CD4-positive, alpha-beta T cell treated with Interleukin-4 for 1 hour (primary cell): ENCODE measurements at regions not wholly inside any gene's neighbourhood (a gene's known extent, or its start where the extent isn't known, plus 50 kb on each side); places are given as distances from the start of the nearest gene placed in this dataset.

Experiments
- DNase-seq, 2 donors: peaks; one replicate each; pipeline ENCODE4 v3.0.0-alpha.2; 2020 to 2022

DNA sequence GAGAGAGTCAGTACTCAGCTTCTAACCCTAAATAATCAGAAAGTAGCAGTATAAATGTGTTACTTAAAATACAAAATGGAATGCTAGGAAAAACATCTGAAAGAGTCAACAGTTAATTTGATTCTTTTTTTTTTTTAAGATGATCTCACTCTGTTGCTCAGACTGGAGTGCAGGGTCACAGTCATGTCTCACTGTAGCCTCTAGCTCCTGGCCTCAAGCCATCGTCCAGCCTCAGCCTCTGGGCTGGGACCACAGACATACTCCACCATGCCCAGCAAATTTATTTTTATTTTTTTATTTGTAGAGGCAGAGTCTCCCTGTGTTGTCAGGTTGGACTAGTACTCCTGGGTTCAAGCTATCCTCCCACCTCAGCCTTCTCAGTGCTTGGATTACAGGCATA is 424.9 kb downstream of the IRX2 start:
- DNase-seq: no peak

DNA sequence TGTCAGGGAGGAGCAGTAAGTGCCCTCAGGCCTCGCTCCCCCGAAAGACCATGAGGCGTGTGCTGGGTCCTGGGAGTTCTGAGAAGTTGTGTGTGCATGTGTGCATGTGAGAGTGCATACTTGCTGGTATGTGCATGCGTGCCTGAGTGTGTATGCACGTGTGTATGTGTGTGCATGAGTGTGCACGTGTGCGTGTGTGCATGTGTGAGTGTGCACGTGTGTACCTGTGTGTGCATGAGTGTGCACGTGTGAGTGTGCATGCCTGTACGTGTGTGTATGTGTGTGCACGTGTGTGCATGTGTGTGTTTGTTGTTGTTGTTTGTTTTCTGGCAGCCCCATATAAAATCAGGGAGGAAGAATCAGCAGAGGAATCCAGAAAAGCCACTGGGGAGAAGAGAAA is 426.7 kb downstream of the IRX2 start:
- no peak for DNase-seq

DNA sequence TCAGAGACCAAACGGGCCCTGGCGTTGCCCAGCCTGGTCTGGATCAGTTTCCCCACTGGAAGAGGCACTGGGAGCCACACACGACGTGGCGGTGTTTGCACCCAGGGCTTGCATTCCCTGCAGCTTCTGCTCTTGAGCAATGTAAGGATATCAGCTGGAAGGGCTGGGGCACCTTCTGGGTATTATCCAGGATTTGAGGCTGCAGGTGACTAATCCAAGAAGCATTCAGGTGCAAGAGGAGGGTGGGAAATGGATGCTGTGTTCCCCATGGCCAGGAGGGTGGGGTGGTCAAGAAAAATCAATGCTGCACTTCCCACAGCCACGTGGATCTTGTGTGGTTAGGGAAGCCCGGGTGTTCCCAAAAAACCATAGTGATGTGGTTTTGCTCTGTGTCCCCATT is 430.9 kb downstream of the IRX2 start:
- no peak for DNase-seq

DNA sequence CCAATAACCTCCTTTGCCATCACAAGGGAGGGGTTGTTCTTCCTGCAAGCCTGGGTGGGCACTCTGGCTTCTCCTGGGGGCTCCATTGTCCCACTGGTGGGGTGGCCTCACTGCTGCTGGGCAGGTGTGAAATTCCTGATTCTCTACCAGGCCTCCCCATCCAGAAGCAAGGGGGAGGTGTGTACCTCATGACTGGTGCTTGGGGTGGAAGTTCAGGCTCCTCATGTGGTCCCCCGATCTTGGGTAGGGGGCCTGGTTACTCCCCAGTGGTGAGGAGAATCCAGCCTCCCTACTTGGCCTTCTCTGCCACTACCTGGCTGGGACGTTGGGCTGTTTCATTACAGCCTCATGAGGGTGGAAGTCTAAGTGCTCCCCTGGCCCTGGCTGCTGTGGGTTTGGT is 433.9 kb downstream of the IRX2 start:
- no peak for DNase-seq

DNA sequence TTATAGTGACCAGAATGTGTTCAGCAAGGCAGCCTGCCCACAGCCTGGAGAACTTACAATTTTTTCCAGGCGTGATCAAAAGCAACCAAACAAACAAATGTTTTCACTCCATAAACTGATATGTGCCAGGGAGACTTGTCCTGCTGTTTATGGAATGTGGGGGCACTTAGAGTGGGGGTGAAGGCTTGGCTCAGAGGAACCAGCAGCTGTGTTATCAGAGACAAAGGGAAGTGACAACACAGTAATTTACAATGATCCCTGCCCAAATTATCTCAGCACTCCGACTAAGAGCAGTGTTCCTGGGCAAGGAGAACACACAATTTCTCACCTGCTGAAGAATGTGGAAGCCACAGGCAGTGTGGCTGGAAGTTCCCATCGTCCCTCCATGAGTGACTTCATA is 429.1 kb upstream of the IRX4 start:
- DNase-seq: no peak

DNA sequence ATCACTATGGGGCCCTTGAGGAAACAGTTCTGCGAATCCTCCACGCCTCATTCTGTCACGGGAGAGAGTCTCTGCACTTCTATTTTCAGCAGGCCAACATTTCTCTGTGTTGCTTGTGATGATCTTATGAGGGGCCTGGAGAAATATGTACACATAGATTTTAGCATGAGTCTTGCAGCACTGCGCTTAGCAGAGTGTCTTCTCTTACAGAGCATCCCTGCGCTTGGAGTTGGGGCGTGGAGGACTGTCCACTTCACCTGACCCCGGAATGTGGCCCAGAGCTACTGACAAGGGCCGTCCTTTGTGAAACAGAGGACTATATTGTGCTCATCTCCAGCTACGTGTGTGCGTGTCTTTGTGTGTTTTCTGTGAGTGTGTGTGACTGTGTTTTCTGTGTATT is 428.2 kb upstream of the IRX4 start:
- DNase-seq: no peak

DNA sequence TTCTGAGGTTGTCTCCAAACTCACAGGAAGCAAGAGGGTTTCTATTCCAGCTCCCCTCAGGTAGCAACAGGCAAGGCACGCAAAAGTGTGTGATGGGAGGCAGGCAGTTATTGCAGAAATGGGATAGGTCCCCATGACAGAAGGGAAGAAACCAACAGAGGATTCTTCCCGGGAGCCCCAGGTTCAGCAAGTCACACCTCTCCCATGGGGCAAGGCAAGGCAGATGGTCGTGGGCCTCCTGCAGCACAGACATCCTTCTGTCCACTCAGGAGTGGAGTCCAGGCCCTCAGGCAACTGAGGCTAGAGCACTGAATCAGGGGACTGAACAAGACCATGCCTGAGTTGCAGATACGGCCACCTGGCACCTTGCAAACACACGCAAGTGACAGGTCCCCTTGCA is 424.9 kb upstream of the IRX4 start:
- DNase-seq: no peak

DNA sequence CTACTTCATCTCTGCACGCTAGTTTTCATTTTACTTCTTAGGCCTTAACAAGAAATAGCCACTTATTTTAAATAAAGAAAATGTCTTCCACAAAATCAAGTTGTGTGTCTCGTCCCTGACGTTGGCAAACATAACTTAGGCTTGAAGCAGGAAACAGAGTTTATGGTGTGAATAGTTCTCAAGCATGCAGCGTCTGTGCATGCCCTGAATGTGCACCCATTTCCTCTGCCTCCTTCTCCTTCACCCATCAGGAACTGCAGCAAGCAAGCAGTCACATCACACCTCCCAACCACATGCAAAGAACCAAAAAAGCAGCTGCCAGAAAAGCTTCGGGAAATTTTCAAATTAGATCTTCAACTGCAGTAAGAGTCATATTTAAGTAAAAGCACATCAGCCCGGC is 424.0 kb upstream of the IRX4 start:
- no peak for DNase-seq

DNA sequence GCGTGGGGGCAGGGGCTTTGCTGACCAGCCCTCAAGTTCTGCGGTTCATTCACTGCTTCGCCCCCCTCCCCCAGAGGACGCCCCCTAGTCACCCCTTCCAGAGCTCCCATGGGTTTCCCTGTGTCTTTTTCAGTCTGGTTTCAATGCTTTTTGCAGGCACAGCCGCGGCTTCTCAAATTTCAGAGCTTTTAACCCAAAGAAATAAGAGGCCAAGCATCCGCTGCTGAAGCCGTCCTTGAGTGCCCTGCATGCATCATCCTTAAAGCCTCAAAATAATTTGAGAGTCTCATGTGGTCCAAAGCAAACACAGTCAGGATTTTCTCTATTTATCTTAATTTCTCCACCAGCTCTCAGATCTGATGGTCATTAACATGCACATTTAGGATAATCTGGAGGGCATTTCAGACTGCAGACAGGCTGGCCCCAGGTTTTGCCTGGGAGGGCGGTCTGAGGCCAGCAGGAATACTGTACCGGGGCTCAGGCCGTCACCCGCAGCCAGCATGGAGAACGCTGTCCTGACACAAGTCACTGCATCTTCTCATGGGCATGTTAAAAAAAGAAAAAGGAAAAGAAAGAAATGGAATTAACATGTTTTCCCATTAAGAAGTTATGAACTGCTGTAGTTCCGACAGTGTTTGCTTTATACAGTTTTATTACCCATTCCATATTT is 420.8 kb upstream of the IRX4 start:
- DNase-seq: no peak

DNA sequence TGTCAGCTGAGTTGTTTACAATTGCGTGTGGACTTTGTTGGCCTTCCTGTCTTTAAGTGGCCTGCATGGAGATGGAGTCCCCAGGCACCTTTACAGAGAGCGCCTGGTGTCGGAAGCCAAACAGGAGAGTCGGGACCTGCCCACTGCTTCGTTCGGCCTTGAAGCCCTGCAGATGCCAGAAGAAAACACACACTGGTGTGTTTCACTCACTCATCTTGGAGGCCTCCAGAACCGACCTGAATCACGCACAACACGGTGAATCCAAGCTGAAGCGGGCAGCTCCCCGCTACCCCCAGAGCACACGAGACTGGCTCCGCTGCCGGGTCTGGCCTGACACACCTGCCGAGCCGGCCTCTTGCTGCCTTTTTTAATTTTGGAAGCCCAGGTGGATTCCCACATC is 419.4 kb upstream of the IRX4 start:
- no peak for DNase-seq

DNA sequence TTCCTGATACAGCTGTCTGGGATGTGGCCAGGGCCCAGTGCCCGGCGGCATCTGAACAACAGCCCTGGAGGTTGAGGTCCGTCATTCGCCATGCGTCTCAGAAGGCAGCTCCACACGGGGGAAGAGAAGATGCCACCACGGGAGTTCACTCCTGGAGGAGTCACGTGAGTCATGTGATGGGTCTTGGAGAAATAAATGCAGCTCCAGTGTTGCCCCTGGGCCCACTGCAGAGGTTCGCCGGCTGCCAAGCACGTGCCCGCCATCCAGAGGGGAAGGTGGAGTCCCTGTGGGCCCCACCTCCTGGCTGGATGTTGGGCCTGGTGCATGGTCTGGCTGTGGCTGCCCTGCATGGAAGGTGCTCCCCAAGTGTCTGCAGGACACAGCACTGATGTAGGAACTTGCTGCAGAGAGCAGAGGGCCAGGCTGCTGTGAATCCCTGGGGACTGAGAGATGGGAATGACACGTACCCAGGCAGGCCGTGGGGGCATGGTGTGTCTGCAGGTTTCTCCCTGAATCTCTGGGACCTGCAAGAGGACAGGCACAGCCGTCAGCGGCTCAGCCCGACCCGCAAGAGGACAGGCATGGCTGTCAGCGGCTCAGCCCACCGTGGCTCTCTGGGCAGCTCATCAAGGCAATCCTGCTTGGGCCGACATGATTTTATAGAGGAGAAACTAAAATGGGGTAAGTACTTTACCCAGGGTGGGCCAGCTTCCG is 418.3 kb upstream of the IRX4 start:
- no peak for DNase-seq

DNA sequence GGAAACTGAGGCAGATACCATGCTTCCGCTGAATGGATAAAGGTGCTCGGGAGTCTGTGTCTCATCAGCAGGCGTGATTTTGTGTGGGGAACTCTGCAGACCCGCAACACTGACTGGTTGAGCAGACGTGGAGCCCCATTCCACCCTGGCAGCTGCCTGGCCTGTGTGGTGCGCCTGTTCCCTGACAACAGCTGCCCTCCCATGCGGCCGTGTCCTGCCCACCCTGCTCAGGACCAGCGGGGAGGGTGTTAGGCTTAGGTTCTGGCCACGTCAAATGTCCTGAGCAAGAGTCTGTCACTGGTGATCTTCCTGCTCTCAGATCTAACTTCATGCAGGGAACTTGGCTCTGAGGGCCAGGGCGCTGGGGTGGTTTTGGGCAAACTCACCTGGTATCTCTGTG is 417.7 kb upstream of the IRX4 start:
- DNase-seq: no peak

DNA sequence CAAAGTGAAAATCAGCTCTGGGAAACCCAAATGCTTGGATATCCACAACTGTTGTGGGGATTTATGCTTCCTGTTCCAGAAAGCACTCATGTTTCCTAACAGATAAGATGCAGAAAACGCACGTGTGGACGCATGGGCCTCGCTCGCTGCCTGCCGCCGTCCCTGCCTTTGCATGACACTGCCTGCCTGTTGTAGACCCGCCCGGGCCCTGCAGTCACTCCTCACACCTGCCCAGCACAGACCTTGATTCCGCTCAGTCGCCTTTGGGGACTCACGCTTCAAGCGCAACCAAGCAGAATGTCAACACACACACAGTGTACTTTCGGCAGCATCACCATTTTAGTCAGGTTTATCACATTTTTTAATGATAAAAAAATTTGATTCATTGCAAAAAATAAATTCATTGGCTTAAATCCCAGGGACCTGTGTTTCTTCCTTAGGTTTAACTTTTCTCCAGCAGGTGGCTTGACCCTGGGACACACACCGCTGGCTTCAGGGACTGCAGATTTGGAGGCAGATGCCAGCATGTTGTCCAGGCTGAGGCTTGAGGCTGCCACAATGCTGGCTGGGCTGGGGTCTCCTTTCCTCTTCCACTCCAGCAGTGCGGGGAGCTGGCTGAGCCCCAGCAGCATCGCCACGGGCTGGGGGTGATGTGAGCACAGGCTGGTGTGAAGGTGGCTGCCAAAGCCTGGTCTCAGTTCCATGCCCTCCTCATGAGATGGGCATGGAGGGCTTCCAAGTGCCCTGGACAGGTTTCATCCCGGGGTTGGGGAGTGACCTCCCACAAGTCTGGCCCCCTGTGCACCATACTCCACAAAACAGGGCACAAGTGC is 416.9 kb upstream of the IRX4 start:
- no peak for DNase-seq

DNA sequence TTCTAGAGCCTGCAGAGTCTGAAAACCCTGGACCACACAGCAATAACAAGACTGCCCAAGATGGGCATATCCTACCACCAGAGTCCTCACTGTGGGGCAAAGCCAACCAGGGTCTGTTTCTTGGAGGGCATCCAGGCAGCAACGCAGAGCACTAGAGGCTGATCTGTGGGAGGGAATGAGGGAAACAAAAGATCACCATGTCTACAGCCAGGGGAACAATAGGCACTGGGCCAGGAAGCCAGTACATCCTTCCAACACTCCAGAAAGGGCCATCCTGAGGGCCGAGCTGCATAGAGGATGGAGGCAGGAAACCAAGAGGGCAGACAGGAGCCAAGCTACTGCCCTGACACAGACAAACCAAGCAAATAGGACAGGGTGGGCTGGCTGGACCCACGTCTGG is 416.1 kb upstream of the IRX4 start:
- no peak for DNase-seq

DNA sequence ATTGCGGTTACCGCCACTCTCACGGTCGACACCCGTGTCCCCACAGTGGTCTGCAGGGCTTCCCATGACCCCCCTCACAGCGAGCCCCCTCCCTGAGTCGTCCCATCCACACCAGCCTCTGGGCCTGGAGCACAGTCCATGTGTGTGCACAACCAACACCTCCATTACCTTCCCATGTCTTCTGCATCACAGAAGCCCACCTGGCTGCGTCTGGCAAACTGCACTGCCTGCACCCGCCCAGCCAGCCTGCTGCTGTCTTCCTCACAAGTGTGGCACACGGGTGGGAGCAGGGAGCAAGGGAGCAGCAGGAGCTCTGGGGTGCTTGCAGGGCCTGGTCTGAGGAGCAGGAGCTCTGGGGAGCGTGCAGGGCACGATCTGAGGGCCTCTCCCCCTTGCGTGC is 415.3 kb upstream of the IRX4 start:
- DNase-seq: no peak

DNA sequence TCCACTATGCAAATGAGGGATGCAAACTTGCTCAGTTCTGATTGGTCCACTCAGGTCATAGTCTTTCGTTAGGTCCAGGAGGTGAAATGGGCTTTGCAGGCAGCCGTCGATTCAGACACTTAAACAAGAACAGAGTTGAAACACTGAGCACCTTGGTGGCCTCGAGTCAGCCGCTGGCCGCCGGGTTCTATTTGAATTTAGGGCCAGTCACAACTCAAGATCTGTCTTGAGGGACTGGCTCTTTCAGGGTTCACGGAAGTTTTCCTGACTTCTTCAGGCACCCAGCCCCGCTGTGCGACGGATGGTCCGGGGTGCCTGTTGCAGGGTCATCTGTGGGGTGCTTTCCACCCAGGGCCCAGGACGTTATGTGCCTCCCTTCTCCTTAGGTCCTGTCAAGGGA is 412.8 kb upstream of the IRX4 start:
- no peak for DNase-seq

DNA sequence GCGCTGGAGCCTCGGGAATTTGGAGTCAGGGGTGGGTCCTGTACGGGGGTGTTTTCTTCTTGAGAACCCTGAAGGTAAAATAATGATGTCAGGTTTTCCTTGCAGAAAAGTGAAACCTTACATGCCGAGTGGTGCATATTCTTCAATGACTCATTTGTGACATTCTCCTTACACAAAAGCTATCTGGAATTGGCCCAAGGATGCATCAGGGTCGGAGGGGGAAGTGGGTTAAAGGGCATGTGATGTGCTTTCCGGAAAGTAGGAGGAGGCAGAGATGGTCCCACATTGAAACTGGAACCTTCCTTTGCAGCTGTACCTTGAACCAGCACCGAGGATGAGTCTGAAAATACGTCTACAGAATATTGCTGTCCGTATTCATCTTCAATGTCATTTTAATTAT is 411.2 kb upstream of the IRX4 start:
- no peak for DNase-seq

DNA sequence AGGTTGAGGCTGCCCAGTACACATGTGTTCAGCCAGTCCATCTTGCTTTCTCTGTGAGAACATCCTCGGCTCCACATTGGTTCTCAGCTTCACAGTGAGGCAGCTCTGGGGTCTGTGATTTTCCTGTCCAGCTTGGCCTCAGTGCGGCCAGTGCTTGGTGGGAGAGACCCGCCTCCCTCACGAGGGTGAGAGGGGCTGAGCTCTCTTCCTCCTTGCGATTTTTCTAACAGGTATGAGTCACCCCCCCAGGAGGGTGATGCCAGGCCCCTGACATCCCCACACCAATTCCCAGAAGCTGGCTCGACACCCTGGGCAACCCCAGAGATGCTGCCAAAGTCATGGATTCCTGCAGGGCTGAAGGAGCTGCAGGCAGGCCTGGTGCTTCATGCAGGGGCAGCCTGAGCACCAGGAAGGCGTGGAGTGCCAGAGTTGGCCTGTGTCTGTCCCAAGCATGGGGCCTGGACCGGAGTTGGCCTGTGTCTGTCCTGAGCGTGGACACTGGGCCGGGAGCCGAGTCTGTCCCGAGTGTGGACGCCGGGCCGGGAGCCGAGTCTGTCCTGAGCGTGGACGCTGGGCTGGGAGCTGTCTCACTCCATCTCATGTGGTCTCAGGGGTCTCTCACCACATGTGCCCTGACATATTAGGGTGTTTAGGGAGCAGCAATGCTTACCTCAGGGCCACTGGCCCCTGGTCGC is 408.6 kb upstream of the IRX4 start:
- no peak for DNase-seq

DNA sequence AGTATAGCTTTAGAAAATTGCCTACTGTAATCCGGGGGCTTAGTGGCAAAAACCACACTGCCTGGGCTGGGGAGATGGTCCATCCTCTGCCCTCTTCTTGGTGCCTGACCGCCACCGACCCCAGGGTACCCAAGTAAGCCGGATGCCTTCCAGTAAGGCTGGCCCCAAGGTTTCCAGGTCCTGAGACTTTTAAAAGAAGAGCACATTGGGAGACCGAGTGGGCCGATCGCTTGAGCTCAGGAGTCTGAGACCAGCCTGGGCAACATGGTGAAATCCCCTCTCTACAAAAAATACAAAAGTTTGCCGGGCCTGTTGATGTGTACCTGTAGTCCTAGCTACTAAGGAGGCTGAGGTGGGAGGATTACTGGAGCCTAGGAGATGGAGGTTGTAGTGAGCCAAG is 406.7 kb upstream of the IRX4 start:
- no peak for DNase-seq

DNA sequence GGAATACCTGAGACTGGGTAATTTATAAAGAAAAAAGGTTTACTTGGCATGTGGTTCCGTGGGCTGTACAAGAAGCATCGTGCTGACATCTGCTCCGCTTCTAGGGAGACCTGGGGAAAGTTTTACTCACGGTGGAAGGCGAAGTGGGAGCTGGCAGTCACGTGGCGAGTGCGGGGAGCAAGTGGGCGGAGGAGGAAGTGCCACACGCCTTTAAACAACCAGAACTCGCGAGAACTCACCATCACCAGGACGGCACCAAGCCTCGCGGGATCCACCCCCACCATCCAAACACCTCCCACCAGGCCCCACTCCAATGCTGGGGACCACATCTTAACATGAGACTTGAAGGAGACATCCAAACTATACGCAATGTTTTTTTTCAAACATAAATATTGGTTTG is 406.2 kb upstream of the IRX4 start:
- no peak for DNase-seq

DNA sequence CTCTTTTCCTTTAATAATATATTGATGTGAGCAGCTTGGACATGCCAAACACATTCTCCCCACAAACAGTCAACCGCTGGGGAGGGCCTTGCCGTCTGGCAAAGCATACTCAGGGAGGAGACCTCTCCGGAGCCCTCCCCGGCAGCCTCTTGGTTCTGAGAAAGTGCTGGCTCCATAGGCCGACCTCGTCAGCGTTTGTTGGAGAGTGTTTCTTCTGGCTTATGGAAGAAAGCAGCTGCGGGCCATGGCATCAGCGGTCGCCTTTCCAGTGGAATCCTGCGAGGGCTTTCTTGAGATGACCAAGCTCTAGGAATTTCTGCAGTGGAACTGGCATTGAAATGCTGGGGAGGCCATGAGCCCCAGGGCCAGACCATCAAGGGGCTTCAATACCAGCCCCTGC is 405.7 kb upstream of the IRX4 start:
- DNase-seq: no peak

DNA sequence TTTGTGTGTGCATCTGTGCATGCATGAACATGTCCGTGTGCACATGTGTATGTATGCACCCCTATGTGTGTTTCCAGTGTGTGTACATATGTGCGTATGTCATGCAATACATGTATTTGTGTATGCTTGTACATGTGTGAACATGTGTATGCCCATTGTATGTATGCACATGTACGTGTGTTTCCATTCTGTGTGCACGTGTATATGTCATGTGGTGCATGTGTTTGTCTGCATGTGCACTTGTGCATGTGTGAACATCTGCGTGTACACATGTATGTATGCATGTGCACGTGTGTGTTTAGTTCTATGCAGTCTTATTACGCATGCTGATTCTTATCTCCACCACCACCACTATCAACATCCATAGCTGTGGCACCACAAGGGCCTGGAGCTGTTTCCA is 403.5 kb upstream of the IRX4 start:
- no peak for DNase-seq

DNA sequence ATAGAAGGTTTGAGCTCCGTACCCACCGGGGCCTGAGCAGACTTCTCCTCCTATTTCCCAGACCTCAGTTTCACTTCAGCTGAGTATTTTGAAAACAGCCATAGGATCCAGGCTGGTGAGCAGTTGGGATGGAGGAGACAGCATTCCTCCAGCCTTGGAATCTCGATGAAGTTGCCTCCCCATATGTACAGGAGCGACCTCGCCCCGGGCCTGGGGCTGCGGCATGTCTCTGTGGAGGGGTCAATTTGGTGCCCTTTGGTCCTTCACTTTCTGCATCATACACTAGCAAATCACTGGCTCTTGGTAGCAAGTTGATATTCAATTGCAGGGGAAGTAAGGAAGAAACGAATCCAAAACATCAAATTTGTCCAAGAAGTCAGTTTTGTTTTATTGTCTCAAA is 402.0 kb upstream of the IRX4 start:
- no peak for DNase-seq
